ENCODE measurements at regions not wholly inside any gene's neighbourhood (a gene's known extent, or its start where the extent isn't known, plus 50 kb on each side); places are given as distances from the start of the nearest gene placed in this dataset.

GRCh38 chr4:167492007-167492406 is 257.7 kb upstream of the SPOCK3 start:
- DNase-seq (ENCODE audit: low spot score): no peak

DNA sequence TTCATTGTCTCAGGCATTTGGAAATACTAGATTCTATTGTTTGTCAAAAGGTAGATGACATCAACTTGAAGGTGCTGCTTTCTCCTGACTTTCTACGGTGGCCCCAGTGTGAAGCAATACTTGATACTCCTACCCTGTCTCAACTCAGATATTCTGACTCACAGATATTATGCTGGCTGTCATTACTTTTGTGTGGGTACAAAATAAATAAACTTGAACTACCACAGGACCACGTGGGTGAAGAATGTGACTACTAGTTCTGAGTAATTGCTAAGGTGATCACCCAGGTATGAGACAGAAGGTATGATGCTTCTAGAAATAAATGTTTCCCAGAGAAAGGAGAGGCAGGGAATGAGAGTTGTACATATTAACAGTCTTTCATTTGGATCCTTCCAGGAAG is 275.3 kb upstream of the SPOCK3 start:
- no peak for DNase-seq (ENCODE audit: low spot score)

GRCh38 chr4:167524091-167524490 is 289.8 kb upstream of the SPOCK3 start:
- DNase-seq (ENCODE audit: low spot score): no peak

GRCh38 chr4:167537761-167538160 is 303.5 kb upstream of the SPOCK3 start:
- no peak for DNase-seq (ENCODE audit: low spot score)

GRCh38 chr4:167541286-167541685 is 307.0 kb upstream of the SPOCK3 start:
- no peak for DNase-seq (ENCODE audit: low spot score)

DNA sequence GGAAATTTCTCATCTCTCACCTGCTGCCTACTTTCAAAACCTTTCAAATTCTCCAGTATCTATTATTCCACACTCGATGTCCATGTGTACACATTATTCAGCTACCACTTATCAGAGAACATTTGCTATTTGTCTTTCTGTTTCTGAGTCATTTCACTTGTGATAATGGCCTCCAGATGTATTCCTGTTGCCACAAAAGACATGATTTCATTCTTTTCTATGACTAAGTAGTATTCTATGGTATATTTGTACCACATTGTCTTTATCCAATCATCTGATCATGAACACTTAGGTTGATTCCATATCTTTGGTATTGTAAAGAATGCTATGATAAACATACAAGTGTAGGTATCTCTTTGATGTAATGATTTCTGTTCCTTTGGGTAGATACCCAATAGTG is 310.1 kb upstream of the SPOCK3 start:
- no peak for DNase-seq (ENCODE audit: low spot score)

GRCh38 chr4:167550021-167550420 is 315.7 kb upstream of the SPOCK3 start:
- no peak for DNase-seq (ENCODE audit: low spot score)

DNA sequence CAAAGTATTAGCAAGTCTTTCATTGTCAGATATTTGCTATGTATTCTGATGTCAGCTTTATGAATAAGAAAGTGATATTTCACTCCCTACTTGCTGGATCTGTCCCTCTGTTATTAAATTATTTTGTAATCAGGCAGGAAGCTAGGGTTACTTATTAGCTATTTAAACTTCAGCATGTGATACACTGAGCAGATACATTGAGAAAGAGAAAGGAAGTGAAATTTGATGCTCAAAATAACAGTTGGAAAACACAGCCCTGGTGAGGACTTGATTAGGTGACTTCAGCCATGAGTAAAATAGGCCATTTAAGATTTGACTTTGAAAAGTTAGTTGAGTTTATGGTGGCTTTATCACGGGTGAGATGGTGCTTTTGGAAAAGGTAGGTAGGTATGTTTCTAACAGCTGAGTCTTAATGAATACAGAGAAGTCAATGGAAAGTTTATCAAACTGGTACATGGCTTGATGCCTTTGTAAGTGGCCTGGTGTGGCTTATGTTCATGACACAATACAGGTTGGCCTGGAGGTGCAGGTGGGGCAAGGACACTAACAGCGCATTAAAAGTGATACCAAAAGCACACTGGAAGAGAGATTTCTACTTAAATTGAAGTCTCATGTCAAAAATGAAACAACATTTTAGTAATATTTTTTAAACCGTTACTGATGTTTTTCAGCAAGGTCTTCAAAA is 321.2 kb upstream of the SPOCK3 start:
- DNase-seq (ENCODE audit: low spot score): no peak

DNA sequence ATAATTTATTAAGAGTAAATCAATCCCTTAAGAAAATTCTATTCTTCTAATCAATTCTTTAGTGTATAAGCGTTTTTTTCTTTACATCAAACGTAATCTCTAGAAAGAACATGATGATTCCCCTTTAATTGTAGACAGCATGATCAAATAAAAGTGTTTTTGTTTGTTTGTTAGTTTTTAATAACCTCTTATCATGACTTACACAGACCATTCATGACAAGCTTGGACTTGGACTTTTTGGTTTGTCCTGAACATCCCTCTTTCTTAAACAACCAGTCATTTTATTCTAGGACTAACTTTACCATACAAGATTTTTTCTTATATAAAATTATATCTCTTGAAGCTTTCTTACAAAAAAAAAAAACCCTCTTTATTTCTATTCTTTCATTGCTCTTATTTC is 344.6 kb upstream of the SPOCK3 start:
- no peak for DNase-seq (ENCODE audit: low spot score)

DNA sequence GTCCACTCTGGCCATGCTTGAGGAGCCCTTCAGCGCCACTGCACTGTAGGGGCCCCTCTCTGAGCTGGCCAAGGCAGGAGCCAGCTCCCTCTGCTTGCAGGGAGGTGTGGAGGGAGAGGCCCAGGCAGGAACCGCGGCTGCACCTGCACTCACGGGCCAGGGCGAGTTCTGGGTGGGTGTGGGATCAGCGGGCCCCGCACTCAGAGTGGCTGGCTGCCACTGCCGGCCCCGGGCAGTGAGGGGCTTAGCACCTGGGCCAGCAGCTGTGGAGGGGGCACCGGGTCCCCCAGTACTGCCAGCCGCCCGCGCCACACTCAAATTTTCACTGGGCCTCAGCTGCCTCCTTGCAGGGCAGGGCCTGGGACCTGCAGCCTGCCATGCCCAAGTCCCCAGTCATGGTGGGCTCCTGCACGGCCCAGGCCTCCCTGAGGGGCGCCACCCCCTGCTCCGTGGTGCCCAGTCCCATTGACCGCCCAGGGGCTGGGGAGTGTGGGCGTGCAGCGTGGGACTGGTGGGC is 347.2 kb upstream of the SPOCK3 start:
- no peak for DNase-seq (ENCODE audit: low spot score)

DNA sequence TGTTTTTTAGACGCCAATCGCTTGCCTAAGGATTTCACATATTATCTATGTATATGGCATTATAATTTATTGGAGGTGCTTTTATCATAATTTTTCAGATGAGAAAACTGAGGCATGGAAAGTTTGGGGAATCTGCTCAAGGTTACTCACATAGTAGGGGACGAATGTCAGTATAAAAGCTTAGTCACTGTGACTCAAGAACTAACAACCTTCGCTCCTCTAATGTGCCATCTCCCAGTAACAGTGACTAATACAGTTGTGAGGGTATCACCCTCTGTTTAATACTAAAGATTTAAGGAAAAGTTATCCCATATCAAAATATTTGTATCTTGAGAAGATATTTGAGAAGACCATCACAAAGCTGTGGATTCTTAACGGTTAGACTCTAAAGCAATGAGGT is 353.1 kb upstream of the SPOCK3 start:
- no peak for DNase-seq (ENCODE audit: low spot score)

DNA sequence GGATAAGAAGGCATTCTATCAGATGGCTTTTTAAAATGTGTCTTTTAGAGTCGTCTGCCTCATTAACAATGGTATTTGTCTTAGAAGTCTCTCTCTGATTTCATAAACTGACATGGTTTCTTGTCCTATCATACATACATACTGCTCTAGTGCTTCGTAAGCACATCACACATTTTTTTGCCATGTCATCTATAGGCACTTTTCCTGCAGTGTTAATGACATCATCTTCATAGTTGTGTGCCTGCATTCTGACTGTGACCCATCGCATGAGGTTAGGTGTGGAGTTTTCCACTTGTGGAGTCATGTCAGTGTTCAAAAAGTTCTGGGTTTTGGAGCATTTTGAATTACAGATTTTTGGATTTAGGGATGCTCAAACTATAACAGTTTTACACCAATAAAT is 361.6 kb upstream of the SPOCK3 start:
- no peak for DNase-seq (ENCODE audit: low spot score)

DNA sequence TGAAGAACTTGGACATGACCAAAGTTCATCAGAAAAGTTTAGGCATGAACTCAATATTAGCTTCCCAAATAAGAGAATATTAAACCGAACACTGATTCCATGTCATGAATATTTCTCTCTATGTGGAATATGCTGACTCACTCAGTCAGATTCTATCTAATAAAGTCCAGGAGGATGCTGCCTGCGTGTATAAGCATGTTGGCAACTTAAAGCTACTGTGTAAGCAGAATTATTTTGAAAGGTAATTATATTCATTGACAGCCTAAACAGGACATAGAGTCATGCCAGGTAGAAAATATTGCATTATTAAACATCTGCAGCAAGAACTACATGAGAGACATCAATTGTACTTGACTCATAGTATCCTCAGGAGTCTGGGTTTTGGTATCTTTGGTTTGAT is 367.9 kb upstream of the SPOCK3 start:
- DNase-seq (ENCODE audit: low spot score): no peak

DNA sequence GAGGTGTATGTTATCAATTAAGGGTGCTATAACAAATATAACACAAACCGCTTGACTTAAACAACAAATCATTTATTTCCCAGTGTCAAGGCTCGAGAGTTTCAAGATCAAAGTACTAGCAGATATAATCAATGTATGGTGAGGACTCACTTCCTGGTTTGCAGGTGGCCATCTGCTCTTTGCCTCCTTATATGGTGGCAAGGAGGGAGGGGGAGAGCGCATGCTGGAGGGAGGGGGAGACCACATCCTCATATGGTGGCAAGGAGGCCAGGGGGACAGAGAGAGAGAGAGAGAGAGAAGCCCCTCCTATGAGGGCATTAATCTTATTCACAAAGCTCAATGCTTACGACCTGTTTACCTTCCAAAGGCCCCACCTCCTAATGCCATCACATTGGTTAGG is 372.3 kb upstream of the SPOCK3 start:
- DNase-seq (ENCODE audit: low spot score): no peak

DNA sequence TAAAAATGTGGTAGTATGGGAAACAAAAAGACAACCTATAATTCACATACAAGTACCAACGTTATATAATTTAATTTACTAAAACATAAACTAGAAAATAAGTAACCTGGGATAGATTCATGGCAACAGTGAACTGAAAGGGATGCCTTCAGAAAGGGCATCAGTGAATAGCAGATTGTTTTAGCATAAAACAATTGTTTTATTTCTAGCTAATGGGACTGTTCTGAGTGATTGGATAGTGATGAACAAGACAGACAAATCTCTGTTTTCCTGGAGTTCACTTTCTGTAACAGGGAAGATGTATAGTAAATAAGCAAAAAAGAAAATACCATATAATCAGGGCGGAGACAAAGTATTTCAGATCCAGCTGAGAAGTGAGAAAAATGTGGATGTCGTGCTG is 379.1 kb upstream of the SPOCK3 start:
- DNase-seq (ENCODE audit: low spot score): no peak

DNA sequence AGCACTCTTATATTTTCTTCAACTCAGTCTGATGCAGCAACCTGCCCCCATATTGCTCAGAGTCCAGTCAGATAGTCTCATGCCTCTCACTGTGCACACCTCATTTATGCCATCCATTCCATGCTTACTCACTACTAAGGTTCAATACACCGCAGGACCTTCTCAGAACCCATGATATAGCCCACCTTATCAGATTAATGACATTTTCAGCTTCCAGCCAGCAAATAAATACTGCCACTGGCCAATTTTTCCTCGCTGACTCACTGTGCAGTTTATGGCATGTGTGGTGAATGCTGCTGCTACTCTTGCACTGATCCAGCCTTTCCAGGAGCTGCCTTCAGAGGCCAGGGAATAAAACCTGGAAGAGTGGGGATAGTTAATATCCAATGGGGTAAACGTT is 380.6 kb upstream of the SPOCK3 start:
- DNase-seq (ENCODE audit: low spot score): no peak

- no peak for DNase-seq (ENCODE audit: low spot score)
Observed at GRCh38 chr4:167616476-167616875, 382.2 kb upstream of the SPOCK3 start.

GRCh38 chr4:167622481-167623240 is 388.4 kb upstream of the SPOCK3 start:
- peak; percentile 48 for DNase-seq (ENCODE audit: low spot score)

DNA sequence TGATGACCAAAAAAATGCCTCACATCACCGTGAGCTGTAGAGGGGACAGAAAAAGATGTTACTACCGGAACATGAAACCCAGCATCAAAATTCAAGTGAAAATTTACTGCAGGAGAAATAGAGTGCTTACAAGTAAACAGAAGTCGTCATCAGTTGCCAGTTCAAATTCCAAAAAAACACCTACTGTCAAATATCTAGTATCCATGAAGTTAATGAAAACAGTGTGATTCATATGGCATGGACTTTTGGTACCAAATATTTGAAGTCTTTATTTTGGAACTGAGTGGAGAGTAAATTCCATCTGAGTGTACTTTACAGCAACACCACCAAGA is 388.9 kb upstream of the SPOCK3 start:
- DNase-seq (ENCODE audit: low spot score): no peak

DNA sequence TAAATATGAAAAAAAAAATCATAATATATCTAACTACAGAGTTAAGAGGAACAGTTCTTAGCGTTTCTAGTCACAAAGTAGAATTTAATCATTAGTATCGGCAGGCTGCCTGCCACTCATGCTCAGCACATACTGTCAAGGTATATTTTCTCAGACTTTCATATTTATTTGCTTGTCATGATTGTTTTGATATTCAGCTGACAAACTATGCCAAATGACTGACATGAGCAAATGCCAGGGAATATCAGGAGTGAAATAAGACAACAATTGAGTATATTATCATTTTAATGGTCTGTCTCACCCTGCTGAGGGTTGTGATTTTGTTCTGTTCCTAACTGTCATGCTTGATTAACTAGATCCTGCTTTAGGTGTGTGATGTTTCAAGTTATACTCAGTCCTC is 395.0 kb upstream of the SPOCK3 start:
- no peak for DNase-seq (ENCODE audit: low spot score)

DNA sequence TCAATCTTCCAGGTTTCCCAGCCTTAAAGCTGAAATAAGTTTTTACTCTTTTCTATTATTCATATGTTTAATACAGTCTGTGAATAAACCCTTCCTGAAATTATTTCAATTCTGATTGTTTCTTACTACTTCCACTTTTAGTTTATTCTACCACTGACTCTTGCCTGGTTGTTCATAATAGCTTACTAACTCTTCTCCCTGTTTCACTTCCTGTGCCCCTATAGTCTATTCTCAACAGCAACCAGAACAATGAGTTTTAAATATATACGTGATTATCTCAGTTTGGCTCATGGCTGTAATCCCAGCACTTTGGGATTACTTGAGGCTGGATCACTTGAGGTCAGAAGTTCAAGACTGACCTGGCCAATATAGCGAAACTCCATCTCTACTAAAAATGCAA is 408.0 kb upstream of the SPOCK3 start:
- DNase-seq (ENCODE audit: low spot score): no peak

DNA sequence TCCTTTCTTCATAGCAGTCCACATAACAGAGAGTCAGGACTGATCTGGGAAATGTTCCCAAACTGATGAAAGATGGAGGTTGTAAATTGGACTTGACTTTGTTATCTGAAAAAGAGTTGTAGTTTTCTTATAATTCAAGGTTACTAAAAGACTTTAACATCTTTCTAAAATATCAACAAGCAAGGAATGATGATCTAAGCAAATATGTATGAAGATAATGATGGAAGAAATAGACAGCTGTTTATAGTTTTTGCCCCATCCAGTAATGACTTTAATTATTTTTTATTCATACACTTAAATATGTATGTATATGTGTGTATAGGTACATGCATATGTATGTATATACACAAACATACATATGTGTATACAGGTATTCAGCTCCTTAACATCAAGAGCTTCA is 411.1 kb upstream of the SPOCK3 start:
- DNase-seq (ENCODE audit: low spot score): no peak

GRCh38 chr4:167652267-167652666 is 418.0 kb upstream of the SPOCK3 start:
- no peak for DNase-seq (ENCODE audit: low spot score)

DNA sequence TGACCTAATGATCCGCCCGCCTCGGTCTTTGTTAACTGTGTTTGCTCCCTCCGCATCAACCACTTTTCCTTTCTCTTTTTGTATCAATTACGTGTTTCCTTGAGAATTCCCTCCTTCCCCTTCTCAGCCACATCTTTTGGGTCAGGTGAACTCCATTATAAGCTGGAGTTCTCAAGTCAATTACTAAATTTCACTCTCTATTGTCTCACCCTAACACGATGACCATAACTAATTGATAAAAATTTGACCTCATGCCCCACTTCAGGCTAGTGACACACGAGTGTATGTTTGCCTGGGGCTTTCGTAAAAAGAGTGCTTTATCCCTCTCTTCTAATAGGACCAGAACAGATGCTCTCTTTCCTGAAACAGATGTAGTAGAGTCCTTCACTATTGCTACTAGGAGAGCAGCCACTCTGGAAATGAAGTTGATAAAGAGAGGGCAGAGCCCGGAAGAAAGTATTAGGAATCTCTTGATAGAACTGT is 403.6 kb upstream of the ANXA10 start:
- DNase-seq (ENCODE audit: low spot score): no peak
